OCI-M2 (cell line): ENCODE measurements at regions not wholly inside any gene's neighbourhood (a gene's known extent, or its start where the extent isn't known, plus 50 kb on each side); places are given as distances from the start of the nearest gene placed in this dataset.

Experiments
- DNase-seq: peaks from one replicate; lab custom pipeline; 2025; ENCODE audit not compliant: unreplicated experiment; lab: John Stamatoyannopoulos, UW

DNA sequence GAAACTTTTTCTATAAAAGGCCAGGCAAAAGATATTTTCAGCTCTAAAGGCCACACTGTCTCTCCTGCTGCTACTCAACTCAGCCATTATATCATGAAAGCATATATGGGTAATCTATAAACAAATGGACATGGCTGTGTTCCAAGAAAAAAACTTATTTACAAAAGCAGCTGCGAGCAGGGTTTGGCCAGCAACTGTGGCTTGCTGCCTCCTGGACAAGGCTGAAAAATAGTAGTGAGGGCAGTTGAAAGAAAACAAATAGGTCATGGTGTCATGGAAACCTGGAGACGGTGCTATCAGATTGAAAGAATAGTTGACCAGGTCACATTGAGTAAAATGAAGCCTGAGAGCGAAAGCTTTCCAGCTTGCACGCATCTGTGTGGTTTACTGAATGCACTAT, 89.2 kb upstream of the LRATD1 start:
- DNase-seq = no peak

DNA sequence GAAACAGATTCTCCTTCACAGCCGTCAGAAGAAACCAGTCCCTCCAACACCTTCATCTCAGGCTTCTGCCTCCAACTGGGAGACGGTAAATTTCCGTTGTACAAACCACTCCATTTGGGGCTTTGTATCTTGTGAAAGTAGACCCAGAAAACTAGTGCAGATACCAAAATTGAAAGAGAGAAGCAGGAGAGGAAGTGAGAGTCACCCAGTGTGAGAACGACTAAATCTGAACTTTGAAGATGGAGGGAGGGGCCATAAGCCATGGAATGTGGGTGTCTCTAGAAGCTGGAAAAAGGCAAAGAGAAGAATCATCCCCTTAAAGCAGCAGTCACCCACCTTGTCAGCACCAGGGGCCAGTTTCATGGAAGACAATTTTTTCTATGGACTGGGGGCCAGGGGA, 88.3 kb upstream of the LRATD1 start:
- DNase-seq = no peak

DNA sequence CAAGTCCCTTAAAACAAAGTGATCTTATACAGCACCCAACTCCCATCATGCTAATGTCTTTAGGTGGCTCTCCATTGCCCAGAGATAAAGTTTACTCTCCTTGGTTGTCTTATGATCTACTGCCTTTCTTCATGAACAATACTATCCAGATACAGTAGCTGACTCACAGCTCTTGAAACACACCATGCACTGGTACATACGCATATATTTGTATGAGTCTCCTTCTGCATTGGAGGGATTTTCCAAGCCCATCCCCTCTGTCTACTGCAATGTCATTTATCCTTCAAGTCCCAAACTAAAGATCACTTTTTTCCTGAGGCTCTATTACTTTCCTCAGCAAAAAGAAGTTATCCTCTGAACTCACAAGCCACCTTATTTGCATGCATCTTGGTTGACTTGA, 84.7 kb upstream of the LRATD1 start:
- DNase-seq = no peak

DNA sequence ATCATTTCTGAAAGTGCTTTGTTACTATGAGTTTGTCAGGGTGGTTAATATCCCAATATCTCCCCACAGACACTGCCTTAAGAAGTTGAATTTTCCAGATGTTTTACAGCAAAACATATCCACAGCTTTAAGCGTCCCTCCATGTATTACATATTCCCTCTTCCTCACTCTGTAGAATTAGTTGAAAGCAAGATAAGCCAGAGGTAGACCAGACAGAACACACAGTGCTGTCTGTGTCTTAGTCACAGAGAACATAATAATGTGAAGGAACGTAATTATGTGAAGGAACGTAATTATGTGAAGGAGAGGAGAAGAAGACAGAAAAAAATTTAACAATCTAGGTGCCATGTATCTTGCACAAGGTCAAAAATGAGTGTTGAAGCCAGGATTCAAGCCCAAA, 81.9 kb upstream of the LRATD1 start:
- no peak for DNase-seq

DNA sequence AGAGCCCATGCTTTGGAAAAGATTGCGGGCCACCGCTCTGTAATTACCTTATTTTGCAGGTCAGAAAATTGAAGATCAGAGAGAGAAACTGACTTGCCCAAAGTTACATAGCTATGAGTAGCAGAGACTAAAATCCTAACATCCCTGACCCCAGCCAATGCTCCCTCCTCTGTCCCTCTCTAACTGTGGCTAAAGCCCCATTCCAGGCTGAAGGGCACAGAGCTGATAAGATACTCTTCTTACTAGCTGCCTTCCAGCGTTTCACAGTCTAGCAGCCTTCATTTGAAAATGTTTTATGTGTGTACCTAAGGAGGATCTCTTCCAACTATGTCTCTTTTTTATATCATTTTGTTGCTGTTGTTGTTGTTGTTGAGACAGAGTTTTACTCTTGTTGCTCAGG, 81.4 kb upstream of the LRATD1 start:
- no peak for DNase-seq

DNA sequence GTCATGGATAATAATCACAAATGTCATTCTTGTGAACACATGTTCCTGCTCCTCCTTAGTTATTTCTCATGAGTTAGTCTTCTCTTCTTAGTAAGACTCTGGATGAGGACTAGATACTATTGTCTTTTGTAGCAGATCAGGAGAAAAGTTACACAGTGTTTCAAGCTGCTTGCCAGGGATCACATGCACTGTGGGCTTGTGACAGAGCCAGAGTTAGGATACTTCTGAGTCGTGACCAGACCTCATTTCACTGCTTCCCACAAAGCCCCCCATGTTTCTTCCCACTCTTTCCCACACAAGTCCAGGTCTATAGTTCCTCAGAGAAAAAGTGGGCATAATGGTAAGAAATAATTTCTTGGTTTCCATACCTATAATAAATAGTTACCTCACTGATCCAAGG, 80.2 kb upstream of the LRATD1 start:
- DNase-seq = no peak

DNA sequence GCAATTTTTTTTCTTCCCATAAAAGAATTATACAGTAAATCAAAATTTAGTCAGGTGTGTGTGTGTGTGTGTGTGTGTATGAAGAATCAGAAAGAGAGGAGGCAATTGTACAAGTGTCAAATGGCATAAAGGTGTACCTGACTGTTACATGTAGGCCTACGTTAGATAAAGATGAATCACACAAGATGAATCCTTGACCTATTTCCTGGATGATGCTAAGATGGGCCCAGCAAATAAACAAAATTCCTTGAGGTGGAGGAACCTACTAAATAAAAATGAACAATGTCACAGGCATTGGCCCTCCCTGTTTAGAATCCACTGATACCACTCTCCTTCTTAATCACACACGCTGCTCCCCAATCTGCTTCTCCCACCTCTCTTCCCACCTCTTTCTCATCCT, 79.7 kb upstream of the LRATD1 start:
- DNase-seq = no peak

DNA sequence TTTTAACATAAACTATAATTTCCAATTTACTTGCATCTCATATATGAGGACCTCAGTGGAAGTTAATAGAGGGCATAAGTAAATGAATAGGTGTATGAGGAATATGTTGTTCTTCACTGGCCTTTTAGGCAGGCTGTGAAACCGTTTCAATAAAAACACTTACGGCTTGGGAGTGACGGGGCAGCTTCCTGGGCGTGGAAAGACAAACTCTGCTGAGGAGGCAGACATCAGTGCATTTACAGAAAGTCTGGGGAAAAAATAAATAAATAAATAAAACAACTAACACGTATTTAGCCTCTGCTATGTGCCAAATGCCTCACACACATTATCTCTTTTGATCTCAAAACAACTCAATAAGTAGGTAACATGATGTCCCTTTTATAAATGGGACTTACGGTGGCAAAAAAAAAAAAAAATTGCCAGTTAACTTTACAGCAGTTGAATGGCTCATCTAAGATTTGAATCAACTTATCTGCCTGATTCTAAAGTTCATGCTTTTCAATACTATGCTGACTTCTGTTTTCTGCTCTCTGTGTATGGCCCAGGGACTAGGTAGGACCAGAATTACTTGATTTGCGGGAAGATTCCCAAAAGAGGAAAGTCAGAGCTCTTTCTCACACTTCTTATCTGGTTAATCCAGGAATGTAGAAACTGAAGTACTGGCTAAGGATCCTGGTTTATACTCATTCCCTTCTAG, 77.5 kb upstream of the LRATD1 start:
- DNase-seq = no peak

DNA sequence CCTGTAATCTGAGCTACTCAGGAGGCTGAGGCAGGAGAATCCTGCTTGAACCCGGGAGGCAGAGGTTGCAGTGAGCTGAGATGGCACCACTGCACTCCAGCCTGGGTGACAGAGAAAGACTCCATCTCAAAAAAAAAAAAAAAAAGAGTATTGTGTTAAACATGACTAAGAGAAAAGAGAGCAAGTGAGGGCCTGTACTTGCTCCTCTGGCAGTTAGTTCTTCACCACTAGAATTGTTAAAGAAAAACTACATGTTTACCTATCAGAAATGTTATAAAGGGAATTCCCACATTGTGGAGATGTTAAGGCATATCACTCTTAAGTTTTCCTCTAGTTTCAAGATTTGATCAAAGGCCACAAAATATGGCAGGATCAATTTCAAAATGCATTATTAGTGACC, 75.4 kb upstream of the LRATD1 start:
- no peak for DNase-seq

DNA sequence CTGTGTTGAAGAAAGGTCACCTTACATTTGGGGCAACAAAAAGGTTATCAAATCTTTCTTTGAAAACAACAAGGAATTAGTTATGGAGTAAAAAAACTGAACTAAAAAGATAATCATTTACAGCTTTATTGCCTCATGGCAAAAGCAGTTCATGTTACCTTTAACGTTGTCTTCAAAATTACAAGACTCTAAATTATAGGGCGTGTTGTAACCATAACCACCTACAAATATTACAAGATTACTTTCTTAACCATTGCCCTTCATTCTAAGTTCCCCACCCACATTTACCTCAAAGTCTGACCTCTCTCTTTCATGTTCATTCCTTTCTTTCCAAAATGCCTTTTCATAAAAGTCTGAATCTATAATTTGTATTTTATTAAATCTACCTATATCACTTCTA, 74.6 kb upstream of the LRATD1 start:
- DNase-seq = no peak

DNA sequence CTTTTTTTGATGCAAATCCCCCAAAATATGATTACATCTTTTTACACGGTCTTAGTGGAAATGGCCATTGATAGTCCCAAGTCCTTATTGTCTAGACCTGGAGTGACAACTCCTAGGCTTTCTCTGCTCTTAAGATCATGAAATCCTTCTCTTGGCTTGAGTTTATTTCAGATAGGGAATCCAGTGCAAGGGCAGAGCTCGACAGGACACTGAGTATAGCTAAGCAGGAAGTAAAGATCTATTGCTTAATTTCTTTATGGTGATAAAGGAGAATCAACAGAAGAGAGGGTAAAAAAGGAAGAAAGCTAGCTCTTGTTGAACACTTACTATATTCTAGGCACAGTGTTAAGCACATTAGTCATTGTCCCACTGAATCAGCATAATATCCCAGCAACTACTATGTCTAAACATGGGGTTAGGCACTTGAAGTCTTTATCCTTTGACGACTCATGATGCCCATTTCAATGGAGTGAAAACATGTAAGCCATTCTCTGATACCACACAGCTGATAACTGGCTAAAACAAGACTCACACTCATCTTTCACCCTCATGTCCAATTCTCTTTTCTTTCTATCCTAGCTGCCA, 74.1 kb upstream of the LRATD1 start:
- no peak for DNase-seq

DNA sequence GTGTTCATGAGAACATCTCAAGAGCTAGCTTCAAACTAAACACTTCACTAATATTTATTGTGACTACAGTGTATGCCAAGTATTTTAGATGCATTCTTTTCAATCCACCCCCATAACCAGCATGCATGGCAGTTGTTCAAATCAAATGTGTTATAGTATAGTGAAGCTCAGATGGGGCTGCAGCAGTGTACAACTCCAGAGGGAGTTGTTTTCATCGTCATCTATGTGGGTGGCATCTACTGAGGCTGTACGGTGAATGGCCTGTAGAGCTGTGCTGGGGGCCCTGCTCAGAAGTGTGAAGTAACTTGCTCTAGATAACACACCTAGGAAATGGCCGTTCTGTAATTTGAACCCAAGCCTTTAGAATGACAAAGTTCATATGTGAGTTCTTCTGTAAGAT, 71.8 kb upstream of the LRATD1 start:
- DNase-seq = no peak

DNA sequence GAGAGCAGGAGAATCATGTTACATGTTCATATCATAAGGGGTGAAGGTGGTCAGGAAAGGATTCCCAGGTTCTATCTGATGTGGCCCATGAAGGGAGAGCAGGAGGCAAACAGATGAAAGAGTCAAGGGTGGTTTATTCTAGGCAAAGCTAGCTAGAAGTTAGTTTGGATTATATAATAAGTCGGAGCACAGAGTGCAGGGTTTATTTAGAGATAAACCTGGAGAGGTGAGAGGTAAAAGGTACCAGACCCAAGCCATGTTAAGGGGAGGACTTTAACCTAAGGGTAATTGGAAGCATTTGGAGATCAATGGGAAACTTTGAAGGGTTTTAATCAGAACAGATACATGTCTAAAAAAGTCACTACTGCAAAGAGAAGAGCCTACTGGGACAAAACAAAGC, 69.2 kb upstream of the LRATD1 start:
- DNase-seq = no peak

DNA sequence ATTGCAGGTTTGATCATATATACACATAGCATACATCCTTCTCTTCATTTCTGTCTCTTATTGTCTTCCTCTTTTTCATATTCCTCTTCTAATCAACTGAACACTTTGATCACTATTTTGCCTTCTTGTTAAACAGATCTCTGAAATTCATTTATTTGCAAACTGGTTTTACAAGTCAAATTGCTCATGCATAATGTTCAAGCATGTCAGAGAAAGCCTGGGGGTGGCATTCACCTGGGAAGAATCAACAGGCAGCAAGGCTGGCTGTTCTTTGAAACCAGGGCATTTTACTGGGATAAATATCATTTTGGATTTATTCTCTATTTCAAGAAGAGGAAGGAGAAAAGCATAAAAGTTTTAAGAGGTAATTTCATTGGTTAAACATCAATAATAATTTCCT, 66.9 kb upstream of the LRATD1 start:
- DNase-seq = no peak

DNA sequence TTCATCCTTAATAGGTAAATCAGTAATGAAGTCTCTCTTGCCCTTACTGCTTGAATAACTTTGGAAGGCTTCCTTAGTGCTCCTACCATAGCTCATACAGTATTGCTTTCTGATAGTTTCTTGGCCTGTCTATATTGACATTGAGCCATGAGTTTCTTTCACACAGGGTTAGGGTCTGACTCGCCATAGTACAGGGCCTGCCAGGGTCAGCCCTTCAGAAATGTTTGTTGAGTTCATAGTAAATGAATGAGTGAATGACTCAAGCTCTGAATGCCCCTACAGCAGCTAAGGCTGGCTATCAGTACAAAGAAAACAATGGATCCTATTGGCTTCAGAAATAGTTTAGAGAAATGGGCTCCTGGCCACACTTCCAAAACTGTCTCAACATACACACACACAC, 65.0 kb upstream of the LRATD1 start:
- no peak for DNase-seq

DNA sequence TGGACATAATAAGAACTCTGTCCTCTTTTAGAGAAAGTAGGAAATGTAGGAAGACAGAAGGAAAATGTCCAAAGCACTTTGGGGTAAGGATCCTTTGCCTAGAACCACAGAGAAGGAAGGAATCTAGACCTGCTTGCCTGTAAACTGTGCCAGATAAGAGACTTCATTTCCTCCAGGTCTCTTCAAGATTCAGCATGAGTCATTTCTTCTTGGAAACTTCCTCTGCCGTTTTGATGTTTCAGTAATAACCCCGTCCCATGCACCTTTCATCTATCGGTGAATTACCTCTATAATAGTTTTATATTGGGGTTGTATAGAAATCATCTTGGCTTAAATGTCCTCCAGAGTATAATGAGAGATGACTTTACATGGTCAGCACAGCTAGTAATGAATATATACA, 63.2 kb upstream of the LRATD1 start:
- DNase-seq = no peak

DNA sequence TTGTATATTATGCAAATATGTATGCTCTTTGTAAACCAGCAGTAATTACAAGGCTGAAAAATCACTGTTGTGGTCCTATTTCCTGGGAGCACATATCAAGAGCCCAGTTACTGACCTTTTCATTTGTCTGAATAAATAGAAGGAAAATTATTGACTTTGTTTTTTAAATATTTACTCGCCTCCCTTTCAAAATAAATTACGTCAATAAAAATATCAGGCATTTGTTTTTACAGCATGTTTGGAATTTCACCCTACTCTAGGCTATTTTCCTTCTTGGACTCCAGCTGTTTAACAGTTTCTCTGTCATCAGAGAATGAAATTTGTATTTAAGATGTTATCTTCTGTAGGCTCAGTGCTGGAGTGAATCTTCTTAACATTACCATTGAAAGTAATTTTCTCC, 59.9 kb upstream of the LRATD1 start:
- no peak for DNase-seq

DNA sequence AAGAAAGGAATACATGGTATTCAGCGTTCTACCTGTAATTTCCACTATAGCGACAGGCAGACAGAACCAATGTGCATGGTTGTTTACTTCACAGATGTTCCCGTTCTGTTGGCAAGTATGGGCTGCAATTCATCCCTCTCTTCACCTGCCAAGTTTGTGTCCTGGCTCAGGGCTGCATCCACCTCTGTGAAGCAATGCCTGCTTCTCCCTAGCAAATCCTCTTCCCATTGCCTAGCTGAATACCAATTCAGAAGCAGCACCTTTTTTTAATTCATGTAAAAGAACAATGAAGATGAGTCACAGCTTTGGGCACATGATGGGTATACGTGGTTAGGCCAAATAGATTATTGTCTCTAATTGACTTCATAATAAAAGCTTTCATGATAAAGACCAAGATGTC, 54.7 kb upstream of the LRATD1 start:
- DNase-seq = no peak
